Stromal cell of bone marrow (primary cell): ENCODE measurements at regions not wholly inside any gene's neighbourhood (a gene's known extent, or its start where the extent isn't known, plus 50 kb on each side); places are given as distances from the start of the nearest gene placed in this dataset.
"Not testable (repeated sequence)": the region's sequence is repeated elsewhere in the genome, so short reads cannot be mapped to it uniquely, and the experiment has no call there.

Experiments
- DNase-seq: peaks from one replicate; pipeline ENCODE4 v3.0.0-alpha.2; 2012; ENCODE audit warnings: low read depth

DNA sequence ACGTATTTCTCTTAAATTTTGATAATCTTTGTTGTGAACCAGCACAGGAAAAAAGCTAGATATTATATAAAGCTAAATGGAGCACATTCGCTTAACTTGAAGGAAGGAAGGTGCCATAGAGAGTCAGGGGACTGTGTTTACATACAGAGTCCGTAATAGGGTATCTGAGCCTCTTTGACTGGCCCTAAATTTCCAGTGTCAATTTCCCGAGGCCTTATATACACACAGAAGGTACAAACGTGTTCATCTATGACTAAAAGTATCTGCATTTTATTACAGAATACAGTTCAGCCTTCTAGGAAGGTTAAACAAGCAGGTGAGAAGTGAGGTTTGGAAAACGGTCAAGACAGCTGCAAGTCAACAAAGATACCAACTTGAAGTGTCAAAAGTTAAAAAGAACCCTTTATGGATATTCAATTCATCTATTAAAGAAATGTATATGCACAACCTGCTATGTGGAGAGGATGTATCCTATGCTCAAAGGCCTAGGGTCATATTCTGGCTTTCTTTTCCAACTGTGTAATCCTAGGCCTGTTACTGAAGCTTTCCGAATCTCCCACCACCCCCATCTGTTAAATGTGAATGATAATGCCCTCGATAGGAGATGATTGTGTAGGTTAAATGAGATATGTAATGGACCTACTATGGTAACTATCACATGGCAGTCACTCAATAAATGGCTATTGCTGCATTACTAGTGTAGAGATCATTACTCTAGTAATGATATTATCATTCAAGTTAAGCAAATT, 263.7 kb upstream of the MAF start:
- DNase-seq, result no peak

DNA sequence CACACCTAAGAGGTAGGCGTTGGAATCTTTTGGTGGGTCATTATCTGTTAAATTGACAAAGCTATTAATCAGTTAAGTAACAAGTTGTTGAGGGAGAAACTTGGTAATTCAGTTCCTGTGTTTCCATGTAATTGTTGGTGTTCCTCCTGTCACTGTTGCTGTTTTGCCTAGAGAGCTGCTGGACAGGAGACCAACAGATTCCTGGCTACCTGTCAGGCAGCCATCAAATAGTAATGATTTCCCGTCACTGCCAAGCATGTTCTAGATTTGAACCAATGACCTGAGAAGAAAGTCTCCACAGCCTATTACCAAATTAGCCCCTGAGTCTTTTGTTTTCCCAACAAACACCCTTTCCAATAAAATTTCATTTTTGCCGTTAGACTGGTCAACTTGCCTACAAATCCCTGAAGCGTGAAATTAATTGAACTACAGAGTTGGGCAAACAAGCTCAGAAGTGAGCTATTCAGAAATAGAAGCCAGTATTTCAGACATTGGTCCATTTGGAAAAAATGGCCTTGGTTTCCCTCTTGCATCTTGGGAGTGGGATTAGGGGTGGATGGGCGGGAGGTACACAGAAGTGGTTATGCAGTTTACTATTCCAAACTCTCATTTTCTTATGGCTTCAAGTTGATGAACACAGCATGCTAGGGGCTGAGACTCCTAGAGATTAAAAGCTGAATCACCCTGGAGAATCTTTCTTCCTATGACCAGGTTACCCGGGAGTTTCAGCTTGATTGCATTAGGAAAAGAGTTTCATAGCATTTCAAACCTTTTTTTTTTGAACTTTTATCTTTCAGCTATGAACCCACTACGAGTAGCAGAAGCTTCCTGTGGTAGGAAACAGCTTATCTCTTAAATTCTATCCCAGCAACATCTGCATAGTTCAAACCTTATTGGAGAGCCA, 262.8 kb upstream of the MAF start:
- no peak for DNase-seq

DNA sequence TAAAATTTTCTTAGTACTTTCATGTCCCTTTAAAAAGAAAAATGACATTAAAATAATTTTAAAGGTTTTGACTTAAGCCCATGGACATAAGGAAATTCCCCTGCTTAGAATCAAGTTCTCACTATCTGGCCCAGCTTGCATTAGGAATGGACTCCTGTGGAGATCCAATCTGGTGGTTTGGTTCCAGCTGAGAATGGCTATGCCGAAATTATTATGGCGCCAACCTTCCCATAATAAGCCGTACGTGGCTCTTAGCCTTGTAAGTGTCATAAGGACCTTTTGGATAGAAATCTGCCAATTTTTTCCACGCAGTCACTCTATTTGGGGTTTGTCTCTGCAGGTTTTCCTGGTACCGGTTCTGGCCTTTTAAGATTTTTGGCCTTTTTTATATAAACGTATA, 262.1 kb upstream of the MAF start:
- no peak for DNase-seq

DNA sequence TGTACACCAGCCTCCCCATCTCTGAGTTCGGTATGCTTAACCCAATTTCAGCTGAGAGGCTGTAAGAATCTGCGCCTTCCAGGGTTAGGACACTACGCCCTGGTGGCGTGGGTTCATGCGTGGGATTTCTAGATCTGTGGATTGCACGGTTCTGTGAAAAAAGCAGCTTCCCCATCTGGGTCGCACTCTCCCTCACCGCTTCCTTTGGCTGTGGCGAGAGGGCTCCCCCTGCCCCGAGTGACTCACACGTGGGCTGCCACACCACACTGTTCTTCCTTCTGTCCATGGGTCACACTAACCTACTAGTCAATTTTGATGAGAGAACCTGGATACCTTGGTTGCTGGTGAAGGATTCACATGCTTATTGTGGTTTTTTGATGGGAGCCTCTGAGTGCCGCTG, 256.0 kb upstream of the MAF start:
- DNase-seq, result no peak

DNA sequence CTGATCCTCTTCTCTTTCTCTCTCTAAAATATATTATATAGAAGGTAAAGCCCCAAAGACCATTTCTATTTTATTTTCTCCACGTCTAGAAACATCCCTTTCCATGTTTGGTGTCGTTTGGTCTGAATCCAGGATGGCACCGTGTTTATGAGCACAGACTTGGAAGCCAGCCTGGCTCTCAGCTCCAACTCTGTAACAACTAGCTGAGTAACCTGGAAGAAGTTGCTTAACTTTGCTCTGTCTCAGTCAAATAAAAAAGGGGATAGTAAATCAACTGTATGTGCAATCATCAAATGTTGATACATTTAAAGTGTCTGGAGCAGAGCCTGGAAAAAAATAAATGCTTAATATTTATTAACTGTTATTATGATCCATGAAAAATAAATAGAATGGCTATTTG, 249.8 kb upstream of the MAF start:
- no peak for DNase-seq

DNA sequence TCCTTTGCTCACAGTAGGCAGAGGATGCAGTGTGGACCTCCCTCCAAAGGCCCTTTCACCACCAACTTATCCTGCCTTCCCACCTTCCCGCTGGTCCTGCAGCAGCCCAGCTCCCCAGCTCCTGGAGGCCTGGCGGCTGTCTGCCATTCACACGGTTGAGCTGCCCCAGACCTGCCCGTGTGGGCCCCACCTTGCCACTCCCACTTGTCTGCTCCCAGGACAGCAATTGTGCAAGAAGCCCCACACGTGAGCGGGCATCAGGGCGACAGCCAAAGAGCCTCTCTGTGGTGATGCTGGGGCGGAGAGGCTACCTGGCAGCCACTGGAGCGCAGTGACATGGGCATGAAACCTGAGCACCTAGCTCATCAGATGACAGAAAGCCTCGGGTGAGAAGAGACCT, 248.6 kb upstream of the MAF start:
- DNase-seq, result no peak

DNA sequence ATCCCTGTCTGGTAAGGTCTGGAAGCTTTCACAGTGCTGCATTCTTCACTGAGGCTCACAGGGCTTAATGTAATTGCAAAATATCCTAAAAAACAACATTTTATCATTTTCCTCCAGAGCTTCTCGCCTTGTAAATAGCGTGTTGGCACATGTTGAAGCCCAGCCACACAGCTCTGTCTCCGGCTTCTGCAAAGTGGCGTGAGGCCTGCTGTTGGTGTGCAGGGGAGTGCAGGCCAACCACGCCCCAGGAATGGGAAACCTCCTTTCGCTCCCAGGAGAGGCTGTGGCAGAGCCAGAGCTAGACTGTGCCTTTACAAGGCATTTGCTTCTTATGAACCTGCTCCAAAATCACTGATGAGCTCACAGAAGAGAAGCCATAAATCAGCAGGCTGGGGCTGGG, 248.2 kb upstream of the MAF start:
- DNase-seq, result no peak

DNA sequence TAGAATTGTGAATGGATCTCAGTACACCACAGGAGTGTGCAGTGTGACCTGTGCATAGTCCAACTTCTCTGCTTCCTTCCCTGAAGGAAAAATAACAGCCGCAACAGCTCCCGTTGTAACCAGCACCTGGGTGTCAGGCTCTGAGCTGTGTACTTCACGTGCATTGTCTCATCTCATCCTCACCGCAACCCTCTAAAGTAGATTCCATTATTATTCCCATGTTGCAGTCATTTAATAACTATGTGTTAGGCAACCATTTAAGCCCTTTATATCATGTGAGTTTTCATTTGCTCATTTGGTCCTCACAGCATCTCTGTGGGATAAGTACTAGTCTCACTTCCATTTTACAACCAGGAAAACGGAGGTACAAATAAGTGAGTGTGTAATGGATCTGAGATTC, 247.0 kb upstream of the MAF start:
- no peak for DNase-seq

DNA sequence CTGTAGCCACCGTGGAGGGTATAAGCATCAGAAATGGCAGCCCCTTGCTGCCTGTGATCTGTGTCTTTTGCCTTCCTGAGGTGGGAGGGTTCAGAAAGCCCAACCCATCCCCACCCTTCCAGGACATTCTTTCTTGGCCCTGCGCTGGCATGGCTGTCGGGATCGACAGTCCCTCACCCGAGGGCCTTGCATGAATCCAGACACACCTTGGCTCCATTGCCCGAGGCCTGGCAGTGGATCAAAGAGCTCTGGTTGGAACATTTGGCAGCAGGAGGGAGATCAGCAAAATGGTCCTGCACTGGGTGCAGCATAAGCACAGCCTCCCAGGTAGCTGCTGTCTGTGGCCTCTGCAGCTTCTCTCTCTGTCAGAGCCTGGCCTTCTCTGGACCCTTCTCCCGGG, 246.6 kb upstream of the MAF start:
- DNase-seq, result no peak

DNA sequence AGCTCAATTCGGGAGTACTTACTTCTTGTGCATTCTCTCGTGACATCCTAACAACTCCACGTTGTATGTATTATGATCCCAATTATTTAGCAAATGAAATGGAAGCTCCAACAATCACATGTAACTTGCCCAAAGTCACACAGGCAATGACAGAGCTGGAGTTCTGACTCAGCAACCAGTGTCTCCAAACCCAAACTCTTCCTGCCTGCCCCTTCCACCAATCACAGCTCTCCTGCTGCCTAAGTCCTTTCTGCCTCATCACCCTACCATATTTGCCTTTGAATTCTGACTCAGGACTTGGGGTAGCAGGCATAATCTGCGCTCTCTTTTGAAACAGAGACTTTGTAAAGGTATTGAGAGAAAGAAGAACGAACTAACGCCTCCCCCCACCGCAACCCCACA, 245.2 kb upstream of the MAF start:
- no peak for DNase-seq

DNA sequence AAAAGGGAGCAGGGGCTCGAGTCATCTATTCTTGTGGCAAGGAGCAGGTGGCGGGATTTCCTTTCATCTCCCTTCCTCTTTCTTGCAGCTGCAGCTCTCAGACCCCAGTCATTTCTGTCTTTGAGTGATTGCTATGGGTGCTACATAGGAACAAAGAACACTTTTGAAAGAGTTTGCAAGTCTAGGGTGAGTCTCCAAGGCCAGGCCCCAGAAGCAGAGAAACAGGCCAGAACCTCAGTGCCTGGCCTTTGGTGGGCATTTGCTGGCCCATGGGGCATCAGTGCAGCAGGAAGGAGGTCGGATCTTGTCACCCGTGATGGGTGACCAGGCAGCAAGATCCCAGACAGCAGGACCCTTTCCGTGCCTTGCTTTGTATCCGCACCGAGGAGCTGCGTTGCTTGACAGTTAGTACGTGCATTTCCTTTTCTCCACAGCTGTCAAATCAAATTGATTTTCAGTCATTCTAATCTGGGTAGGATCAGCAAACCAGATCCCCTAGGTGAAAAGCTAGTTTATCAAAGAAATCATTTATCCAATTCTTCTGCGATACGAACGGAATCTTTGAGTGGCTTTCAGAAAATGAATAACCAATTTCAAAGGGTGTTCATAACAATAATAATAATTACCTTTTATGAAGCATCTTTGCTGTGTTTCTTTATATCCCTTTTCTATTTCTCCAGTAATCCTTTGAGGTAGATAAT, 244.6 kb upstream of the MAF start:
- no peak for DNase-seq

DNA sequence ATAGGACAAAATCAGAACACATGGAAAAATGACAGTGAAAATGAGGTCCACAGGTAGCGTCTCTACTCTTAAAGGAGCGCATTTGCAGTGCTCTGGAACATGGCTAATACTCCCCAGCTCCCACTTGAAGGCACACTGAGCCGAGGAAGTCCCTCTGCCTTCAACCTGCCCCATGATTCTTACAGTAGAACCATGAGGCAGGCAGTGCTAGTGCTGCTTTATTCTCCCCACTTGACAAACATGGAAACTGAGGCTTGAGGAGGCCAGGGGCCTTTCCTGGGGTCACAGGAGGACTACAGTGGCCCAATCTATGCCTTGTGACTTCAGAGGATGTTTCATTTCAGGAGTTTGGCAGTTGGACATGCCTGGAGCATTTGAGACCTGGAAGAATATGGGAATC, 244.1 kb upstream of the MAF start:
- no peak for DNase-seq

DNA sequence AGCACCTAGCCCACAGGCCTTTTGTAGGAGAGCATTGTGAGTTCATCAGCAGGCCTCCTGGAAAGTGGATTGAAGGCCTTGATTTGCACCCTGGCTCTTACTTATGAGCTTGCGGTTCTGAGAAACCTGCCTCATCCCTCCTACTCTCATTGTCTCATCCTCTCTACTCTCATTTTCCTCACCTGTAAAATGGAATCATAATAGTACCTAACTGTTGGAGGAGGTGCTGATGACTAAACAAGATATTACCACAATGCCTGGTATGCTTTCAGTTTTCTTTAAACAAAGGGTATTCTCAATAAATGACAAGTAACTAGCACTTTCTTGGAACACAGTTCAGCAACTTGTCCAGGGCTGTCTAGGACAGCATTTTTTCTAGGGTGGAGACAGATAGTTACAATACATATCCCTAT, 243.1 kb upstream of the MAF start:
- DNase-seq, result no peak

DNA sequence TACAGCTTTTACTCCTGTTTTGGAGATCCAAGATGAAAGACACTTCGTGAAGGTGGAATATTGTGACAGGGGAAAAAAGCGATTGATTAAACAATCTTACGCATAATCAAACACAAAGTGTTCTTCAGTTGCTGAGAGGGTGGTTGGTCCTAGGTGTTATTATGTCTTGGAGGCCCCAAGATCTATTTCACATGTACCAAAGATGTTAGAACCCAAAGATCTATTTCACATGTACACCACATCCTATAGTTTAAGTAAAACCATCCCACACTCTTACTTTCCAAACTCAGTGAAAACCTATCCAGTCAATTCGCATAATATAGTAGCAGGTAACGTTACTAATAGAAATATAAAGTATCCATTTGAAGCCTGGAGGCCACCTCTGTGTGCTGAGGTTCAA, 242.6 kb upstream of the MAF start:
- DNase-seq, result no peak

DNA sequence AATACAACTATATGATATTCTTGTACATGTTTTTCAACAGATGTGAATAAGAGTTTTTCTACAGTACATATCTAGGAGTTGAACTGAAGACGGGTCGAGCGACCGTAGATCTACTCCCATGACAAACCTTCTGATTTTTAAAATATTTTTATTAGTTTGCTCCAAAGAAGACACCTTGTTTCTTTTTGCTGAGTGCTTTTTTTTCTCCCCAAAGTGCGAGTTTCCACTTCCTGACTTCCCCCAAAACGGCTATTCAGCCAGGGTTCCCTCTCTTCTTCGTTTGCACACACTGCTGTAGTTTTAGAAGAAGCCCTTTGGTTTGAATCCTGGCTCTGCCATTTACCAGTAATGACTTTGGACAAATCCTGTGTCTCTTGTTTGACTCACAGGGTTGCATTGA, 241.7 kb upstream of the MAF start:
- no peak for DNase-seq

DNA sequence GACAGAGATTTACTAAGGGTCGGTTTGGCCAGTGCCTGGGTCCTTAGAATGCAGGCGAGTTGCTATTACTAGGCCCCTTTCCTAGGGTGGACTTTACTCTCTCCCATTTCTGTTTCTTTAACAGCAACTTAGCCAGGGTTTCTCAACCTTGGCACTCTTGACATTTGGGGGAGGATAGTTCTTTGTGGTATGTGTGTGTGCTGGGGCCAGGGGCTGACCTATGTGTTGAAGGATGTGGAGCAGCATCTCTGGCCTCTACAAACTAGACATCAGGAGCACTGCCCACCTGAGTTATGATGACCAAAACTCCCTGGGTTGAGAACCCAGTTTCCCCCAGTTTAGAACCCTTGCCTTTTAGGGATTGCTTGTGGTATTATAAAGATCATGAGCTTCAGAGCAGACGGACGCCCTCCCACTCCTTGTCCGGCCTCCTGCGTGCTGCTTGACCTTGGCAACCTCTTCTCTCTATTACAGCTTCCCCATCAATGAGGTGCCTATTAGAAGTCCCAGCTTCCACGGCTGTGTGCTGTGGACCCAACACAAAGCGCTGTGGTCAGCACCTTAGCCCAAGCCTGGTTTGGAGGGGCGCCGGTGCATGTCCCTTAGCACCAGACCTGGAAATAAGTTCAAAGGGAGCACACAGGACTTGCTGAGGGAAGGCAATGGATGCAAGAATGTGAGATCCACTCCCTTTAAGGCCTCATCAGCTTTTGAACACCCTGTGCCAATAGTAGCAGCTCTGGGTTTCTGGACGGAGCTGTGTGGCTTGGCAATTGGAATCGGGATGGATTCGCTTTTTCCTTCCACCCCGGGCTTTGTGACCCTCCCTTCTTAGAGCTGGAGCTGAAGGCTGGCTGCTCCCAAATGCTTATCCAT, 239.2 kb upstream of the MAF start:
- no peak for DNase-seq

DNA sequence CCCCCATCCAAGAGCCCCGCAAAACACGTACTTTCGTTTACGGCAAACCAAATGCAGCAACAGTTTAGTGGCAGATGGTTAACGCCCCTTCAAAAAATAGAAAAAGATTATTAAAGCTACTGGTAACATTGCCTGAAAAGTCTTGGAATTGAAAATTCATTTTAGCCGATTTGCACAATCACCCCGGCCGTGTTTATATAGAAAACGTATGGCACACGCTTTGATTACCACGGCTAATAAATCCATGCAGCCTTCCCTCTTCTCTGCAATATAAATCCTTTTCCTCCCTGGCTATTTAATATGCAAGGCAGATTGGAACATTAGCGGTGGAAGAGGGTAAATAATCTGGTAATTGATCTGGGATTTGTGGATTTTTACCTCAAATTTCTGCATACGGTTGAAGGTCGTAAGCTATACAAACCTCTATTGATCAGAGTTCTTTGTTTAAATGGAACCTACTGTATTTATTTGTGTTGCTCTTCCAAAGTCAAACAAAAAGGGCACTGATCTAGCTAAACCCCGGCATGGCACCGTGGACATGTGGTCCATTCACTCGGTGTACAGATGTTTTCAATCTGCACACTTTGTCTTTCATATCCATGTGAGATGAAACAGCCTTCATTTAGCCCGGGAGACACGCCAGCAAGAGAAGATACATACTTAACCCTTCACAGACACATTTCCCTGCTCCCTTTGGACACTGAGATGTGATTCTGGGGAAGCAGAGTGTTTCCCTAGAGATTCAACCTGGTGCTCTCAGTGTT, 238.1 kb upstream of the MAF start:
- DNase-seq, result no peak

DNA sequence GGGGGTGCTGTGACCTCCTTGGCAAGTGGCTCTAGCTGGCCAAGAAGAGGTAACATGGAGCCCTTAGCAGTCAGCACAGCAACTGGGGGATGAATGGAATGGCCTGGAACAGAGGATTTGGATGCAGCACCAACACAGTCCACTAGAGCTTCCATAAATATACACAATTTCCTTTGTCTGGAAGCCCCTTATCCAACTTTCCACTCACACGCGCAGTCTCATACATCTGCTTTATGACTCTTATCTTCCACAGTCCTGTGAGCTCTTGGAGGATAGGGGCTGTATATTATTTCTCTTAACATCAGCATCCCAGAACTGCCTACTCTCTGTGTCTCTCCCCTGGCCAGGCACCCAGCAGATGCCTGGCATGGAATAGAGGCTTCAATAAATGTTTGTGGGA, 235.6 kb upstream of the MAF start:
- DNase-seq, result no peak

DNA sequence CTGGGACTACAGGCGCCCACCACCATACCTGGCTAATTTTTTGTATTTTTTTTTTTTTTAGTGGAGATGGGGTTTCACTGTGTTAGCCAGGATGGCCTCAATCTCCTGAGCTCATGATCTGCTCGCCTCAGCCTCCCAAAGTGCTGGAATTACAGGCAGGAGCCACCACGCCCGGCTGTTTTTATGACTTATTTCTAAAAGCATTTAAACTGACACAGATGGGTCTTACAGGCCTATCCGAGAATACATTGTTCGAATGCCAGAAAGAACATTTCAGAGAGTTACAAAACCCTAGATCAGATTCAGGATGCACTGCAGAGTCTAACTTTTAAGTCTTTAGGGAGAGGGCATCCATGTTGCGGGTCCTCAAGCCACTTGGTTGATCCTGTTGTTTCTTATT, 234.7 kb upstream of the MAF start:
- no peak for DNase-seq

DNA sequence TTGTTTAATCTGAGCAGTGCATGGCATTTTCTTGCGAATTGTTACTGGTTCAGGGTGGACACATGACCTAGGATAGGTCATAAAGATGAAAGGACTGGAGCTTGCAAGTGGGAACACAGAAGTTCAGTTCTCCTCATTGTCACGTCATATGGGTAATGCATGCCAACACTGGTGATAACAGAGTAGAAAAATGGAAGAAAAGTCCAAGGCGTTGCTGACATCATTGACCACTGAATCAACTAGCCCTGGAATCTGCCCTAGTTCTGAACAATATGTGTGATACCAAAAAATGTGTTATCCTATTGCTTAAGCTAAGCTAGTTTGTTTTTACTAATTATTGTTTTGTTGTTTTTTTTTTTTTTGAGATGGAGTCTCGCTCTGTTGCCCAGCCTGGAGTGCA, 234.2 kb upstream of the MAF start:
- no peak for DNase-seq

DNA sequence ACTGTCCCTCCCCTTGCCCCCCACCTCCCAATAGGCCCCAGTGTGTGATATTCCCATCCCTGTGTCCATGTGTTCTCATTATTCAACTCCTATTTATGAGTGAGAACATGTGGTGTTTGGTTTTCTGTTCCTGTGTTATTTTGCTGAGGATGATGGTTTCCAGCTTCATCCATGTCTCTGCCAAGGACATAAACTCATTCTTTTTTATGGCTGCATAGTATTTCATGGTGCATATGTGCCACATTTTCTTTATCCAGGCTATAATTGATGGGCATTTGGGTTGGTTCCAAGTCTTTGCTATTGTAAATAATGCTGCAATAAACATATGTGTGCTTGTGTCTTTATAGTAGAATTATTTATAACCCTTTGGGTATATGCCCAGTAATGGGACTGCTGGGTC, 233.5 kb upstream of the MAF start:
- DNase-seq, result not testable (repeated sequence)
